ENCODE measurements at regions not wholly inside any gene's neighbourhood (a gene's known extent, or its start where the extent isn't known, plus 50 kb on each side); places are given as distances from the start of the nearest gene placed in this dataset.
"Not testable (repeated sequence)": the region's sequence is repeated elsewhere in the genome, so short reads cannot be mapped to it uniquely, and the experiment has no call there.

- no peak for DNase-seq
Measured at GRCh38 chr3:39558775-39559306, 91.4 kb downstream of the MOBP start.

- DNase-seq, result no peak
Measured at GRCh38 chr3:39559543-39559942, 92.1 kb downstream of the MOBP start.

GRCh38 chr3:39568508-39568907 lies 101.0 kb downstream of the MOBP start:
- DNase-seq, result no peak

GRCh38 chr3:39569095-39569494 lies 101.6 kb downstream of the MOBP start:
- no peak for DNase-seq

GRCh38 chr3:39573392-39573791 lies 105.9 kb downstream of the MOBP start:
- no peak for DNase-seq

GRCh38 chr3:39577541-39577940 lies 110.1 kb downstream of the MOBP start:
- DNase-seq, result no peak

- not testable (repeated sequence) for DNase-seq
Measured at GRCh38 chr3:39586215-39586614, 118.7 kb downstream of the MOBP start.

- DNase-seq, result no peak
Measured at GRCh38 chr3:39587113-39587512, 119.6 kb downstream of the MOBP start.

- no peak for DNase-seq
Measured at GRCh38 chr3:39590806-39591205, 123.3 kb downstream of the MOBP start.

- no peak for DNase-seq
Measured at GRCh38 chr3:39592311-39593050, 125.0 kb downstream of the MOBP start.

GRCh38 chr3:39593341-39593740 lies 125.9 kb downstream of the MOBP start:
- no peak for DNase-seq

- DNase-seq, result no peak
Measured at GRCh38 chr3:39601241-39601640, 133.8 kb downstream of the MOBP start.

GRCh38 chr3:39605837-39606236 lies 138.4 kb downstream of the MOBP start:
- no peak for DNase-seq

- DNase-seq, result no peak
Measured at GRCh38 chr3:39626198-39626597, 158.7 kb downstream of the MOBP start.

GRCh38 chr3:39631136-39631535 lies 163.7 kb downstream of the MOBP start:
- no peak for DNase-seq

- no peak for DNase-seq
Measured at GRCh38 chr3:39637807-39638206, 170.3 kb downstream of the MOBP start.

GRCh38 chr3:39638301-39638700 lies 170.8 kb downstream of the MOBP start:
- DNase-seq, result no peak

- no peak for DNase-seq
Measured at GRCh38 chr3:39639344-39640236, 169.8 kb upstream of the MYRIP start.

GRCh38 chr3:39641274-39641673 lies 168.1 kb upstream of the MYRIP start:
- no peak for DNase-seq

GRCh38 chr3:39644176-39644575 lies 165.2 kb upstream of the MYRIP start:
- DNase-seq, result no peak

GRCh38 chr3:39651256-39651655 lies 158.2 kb upstream of the MYRIP start:
- DNase-seq, result not testable (repeated sequence)

- DNase-seq, result no peak
Measured at GRCh38 chr3:39651993-39652739, 157.2 kb upstream of the MYRIP start.

GRCh38 chr3:39655718-39656117 lies 153.7 kb upstream of the MYRIP start:
- DNase-seq, result not testable (repeated sequence)

Data from CD4-positive, alpha-beta T cell treated with Interleukin-17A for 1 hour (primary cell).